ENCODE measurements at regions not wholly inside any gene's neighbourhood (a gene's known extent, or its start where the extent isn't known, plus 50 kb on each side); places are given as distances from the start of the nearest gene placed in this dataset.

GRCh38 chr3:107110596-107111305, 266.5 kb upstream of the CCDC54 start:
- intact Hi-C loops (cut with DNase I) = no loop called here
- H3K4me1 ChIP-seq = no peaks in the 10 kb centered on the region
- H3K27me3 ChIP-seq = no peaks in the 10 kb centered on the region
- no peak overlapping the region for H3K27ac ChIP-seq
- H3K9ac ChIP-seq (ENCODE audit: low read depth in 2 of 2, low read length in 2 of 2) = no peak overlapping the region
- H3K4me3 ChIP-seq = no peak overlapping the region
- TF ChIP-seq CTCF (IDR thresholded peaks at IDR 0.05) = no peak
- no peaks in the 10 kb centered on the region for H3K9me3 ChIP-seq
- no peaks in the 10 kb centered on the region for H3K36me3 ChIP-seq
- no peak for DNase-seq

- DNase-seq = no peak
- Histone ChIP-seq H3K36me3 (no peaks in the 10 kb centered on the region), H3K27ac (no peak overlapping the region), H3K9me3 (no peaks in the 10 kb centered on the region), H3K9ac (ENCODE audit: low read depth in 2 of 2, low read length in 2 of 2) (no peak overlapping the region), H3K27me3 (no peaks in the 10 kb centered on the region), H3K4me1 (no peaks in the 10 kb centered on the region), H3K4me3 (no peak overlapping the region)
- TF ChIP-seq CTCF (IDR thresholded peaks at IDR 0.05) = no peak
- intact Hi-C loops (cut with DNase I) = no loop called here
These were observed 265.4 kb upstream of the CCDC54 start for GRCh38 chr3:107111872-107112271.

- Histone ChIP-seq H3K36me3 (no peaks in the 10 kb centered on the region), H3K27me3 (no peaks in the 10 kb centered on the region), H3K27ac (no peak overlapping the region), H3K4me3 (no peak overlapping the region), H3K4me1 (no peaks in the 10 kb centered on the region), H3K9ac (ENCODE audit: low read depth in 2 of 2, low read length in 2 of 2) (no peak overlapping the region), H3K9me3 (no peaks in the 10 kb centered on the region)
- no peak for TF ChIP-seq CTCF (IDR thresholded peaks at IDR 0.05)
- DNase-seq = no peak
- intact Hi-C loops (cut with DNase I) = no loop called here
These were observed 264.9 kb upstream of the CCDC54 start for GRCh38 chr3:107112356-107112755.

- H3K9ac ChIP-seq (ENCODE audit: low read depth in 2 of 2, low read length in 2 of 2) = no peak overlapping the region
- no peaks in the 10 kb centered on the region for H3K4me1 ChIP-seq
- H3K4me3 ChIP-seq = no peak overlapping the region
- H3K27ac ChIP-seq = no peak overlapping the region
- intact Hi-C loops (cut with DNase I) = no loop called here
- no peaks in the 10 kb centered on the region for H3K9me3 ChIP-seq
- H3K36me3 ChIP-seq = no peaks in the 10 kb centered on the region
- no peak for TF ChIP-seq CTCF (IDR thresholded peaks at IDR 0.05)
- DNase-seq = no peak
- no peaks in the 10 kb centered on the region for H3K27me3 ChIP-seq
These were observed 261.0 kb upstream of the CCDC54 start for GRCh38 chr3:107116251-107116650.

GRCh38 chr3:107117156-107117555, 260.1 kb upstream of the CCDC54 start:
- Histone ChIP-seq H3K4me1 (no peaks in the 10 kb centered on the region), H3K36me3 (no peaks in the 10 kb centered on the region), H3K9ac (ENCODE audit: low read depth in 2 of 2, low read length in 2 of 2) (no peak overlapping the region), H3K4me3 (no peak overlapping the region), H3K27ac (no peak overlapping the region), H3K9me3 (no peaks in the 10 kb centered on the region), H3K27me3 (no peaks in the 10 kb centered on the region)
- intact Hi-C loops (cut with DNase I) = no loop called here
- no peak for TF ChIP-seq CTCF (IDR thresholded peaks at IDR 0.05)
- no peak for DNase-seq

Data from colonic mucosa (tissue), 4 donors.